ENCODE measurements at regions not wholly inside any gene's neighbourhood (a gene's known extent, or its start where the extent isn't known, plus 50 kb on each side); places are given as distances from the start of the nearest gene placed in this dataset.

DNA sequence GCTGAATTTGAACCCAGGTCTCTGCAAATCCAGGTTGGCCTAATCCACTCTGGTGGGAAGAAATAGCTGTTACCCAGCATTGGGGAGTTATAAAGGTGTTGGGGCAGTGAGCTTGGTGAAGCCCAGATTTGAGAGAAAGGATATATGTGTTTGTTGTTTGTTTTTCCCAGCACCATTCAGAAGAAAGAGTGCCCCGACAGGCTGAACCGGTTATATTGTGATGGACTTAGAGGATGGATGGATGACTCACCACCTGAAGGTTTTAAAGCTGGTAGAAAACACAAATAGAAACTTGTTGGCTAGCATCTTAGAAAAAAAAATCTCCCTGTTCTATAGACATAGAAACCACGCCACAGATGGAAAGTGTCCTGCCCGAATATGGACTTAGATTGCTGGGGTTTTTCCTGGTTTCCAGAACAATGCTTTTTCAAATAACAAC lies 404.6 kb downstream of the MED13L start:
- H3K36me3 ChIP-seq: no peaks in the 10 kb centered on the region
- no peak overlapping the region for H3K27ac ChIP-seq
- no peak overlapping the region for H3K4me3 ChIP-seq
- no peaks in the 10 kb centered on the region for H3K27me3 ChIP-seq
- DNase-seq (ENCODE audit: low read depth in 1 of 2, low spot score in 1 of 2): no peak
- peaks cover 29% of the 10 kb centered on the region for H3K4me1 ChIP-seq (ENCODE audit: low read depth)
- TF ChIP-seq, protein P1, sequence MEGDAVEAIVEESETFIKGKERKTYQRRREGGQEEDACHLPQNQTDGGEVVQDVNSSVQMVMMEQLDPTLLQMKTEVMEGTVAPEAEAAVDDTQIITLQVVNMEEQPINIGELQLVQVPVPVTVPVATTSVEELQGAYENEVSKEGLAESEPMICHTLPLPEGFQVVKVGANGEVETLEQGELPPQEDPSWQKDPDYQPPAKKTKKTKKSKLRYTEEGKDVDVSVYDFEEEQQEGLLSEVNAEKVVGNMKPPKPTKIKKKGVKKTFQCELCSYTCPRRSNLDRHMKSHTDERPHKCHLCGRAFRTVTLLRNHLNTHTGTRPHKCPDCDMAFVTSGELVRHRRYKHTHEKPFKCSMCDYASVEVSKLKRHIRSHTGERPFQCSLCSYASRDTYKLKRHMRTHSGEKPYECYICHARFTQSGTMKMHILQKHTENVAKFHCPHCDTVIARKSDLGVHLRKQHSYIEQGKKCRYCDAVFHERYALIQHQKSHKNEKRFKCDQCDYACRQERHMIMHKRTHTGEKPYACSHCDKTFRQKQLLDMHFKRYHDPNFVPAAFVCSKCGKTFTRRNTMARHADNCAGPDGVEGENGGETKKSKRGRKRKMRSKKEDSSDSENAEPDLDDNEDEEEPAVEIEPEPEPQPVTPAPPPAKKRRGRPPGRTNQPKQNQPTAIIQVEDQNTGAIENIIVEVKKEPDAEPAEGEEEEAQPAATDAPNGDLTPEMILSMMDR (IDR thresholded peaks at IDR 0.05; ENCODE audit: low read depth, low read length): no peak
- no peaks in the 10 kb centered on the region for H3K9me3 ChIP-seq (ENCODE audit: low read depth)

- no peak overlapping the region for H3K27ac ChIP-seq
- no peaks in the 10 kb centered on the region for H3K9me3 ChIP-seq (ENCODE audit: low read depth)
- H3K4me1 ChIP-seq (ENCODE audit: low read depth): peaks cover 29% of the 10 kb centered on the region
- H3K36me3 ChIP-seq: no peaks in the 10 kb centered on the region
- TF ChIP-seq, protein P1 (IDR thresholded peaks at IDR 0.05; ENCODE audit: low read depth, low read length): no peak
- no peaks in the 10 kb centered on the region for H3K27me3 ChIP-seq
- no peak overlapping the region for H3K4me3 ChIP-seq
- no peak for DNase-seq (ENCODE audit: low read depth in 1 of 2, low spot score in 1 of 2)
Observed at GRCh38 chr12:115872212-115872611, 405.3 kb downstream of the MED13L start.

GRCh38 chr12:115871714-115872113 lies 405.8 kb downstream of the MED13L start:
- no peak overlapping the region for H3K27ac ChIP-seq
- peak; percentile 45 to 47 for DNase-seq (ENCODE audit: low read depth in 1 of 2, low spot score in 1 of 2)
- no peaks in the 10 kb centered on the region for H3K27me3 ChIP-seq
- TF ChIP-seq, protein P1 (IDR thresholded peaks at IDR 0.05; ENCODE audit: low read depth, low read length): peak; percentile 73
- peaks cover 29% of the 10 kb centered on the region for H3K4me1 ChIP-seq (ENCODE audit: low read depth)
- H3K4me3 ChIP-seq: no peak overlapping the region
- no peaks in the 10 kb centered on the region for H3K36me3 ChIP-seq
- H3K9me3 ChIP-seq (ENCODE audit: low read depth): no peaks in the 10 kb centered on the region

- H3K27ac ChIP-seq: peak overlapping the region; percentile 15
- H3K36me3 ChIP-seq: no peaks in the 10 kb centered on the region
- H3K9me3 ChIP-seq (ENCODE audit: low read depth): no peaks in the 10 kb centered on the region
- no peak overlapping the region for H3K4me3 ChIP-seq
- TF ChIP-seq, protein P1 (IDR thresholded peaks at IDR 0.05; ENCODE audit: low read depth, low read length): no peak
- H3K27me3 ChIP-seq: no peaks in the 10 kb centered on the region
- DNase-seq (ENCODE audit: low read depth in 1 of 2, low spot score in 1 of 2): no peak
- peaks cover 29% of the 10 kb centered on the region for H3K4me1 ChIP-seq (ENCODE audit: low read depth)
Observed at GRCh38 chr12:115870510-115870909, 407.0 kb downstream of the MED13L start.

- Histone ChIP-seq H3K27me3 (no peaks in the 10 kb centered on the region), H3K4me3 (no peak overlapping the region), H3K4me1 (ENCODE audit: low read depth) (peaks cover 29% of the 10 kb centered on the region), H3K9me3 (ENCODE audit: low read depth) (no peaks in the 10 kb centered on the region), H3K36me3 (no peaks in the 10 kb centered on the region), H3K27ac (peak overlapping the region; percentile 15)
- peak in 1 of 2 donors; percentile 57 for DNase-seq (ENCODE audit: low read depth in 1 of 2, low spot score in 1 of 2)
- TF ChIP-seq, protein P1 (IDR thresholded peaks at IDR 0.05; ENCODE audit: low read depth, low read length): no peak
Observed at GRCh38 chr12:115870021-115870420, 407.5 kb downstream of the MED13L start.

GRCh38 chr12:115869604-115870003 lies 407.9 kb downstream of the MED13L start:
- Histone ChIP-seq H3K27me3 (no peaks in the 10 kb centered on the region), H3K4me3 (no peak overlapping the region), H3K27ac (peak overlapping the region; percentile 30), H3K4me1 (ENCODE audit: low read depth) (peaks cover 29% of the 10 kb centered on the region), H3K36me3 (no peaks in the 10 kb centered on the region), H3K9me3 (ENCODE audit: low read depth) (no peaks in the 10 kb centered on the region)
- TF ChIP-seq, protein P1 (IDR thresholded peaks at IDR 0.05; ENCODE audit: low read depth, low read length): no peak
- no peak for DNase-seq (ENCODE audit: low read depth in 1 of 2, low spot score in 1 of 2)
